Activated B cell treated with CpG ODN at 0.5 μM for 24 hours (primary cell): ENCODE measurements at regions not wholly inside any gene's neighbourhood (a gene's known extent, or its start where the extent isn't known, plus 50 kb on each side); places are given as distances from the start of the nearest gene placed in this dataset.
A peak's percentile ranks its signal among the peaks of the same experiment; 100 is the strongest.

Source experiments
- ATAC-seq: fragments of 200-7000 bp; cut with Tn5 transposase; one replicate; pipeline ENCODE4 v1.10.0; 2021; ENCODE audit warnings: low read depth, mild to moderate bottlenecking, moderate library complexity
- CTCF ChIA-PET: fragments of 350-600 bp; sonication (Branson Sonifier 250); formaldehyde crosslinking; loops from one replicate; lab custom pipeline; 2021; ENCODE audit warnings: antibody characterized with exemption; lab: Charles Lee
- POLR2A ChIA-PET: fragments of 350-600 bp; sonication (Branson Sonifier 250); formaldehyde crosslinking; loops from one replicate; lab custom pipeline; 2021; ENCODE audit warnings: antibody characterized with exemption; lab: Charles Lee
- DNase-seq: peaks from one replicate; pipeline ENCODE4 v3.0.0; 2022
- H3K27ac Mint-ChIP-seq: one replicate; pipeline ENCODE4 v1.8.0; 2020; ENCODE audit warnings: mixed read lengths
- H3K27me3 Mint-ChIP-seq: one replicate; pipeline ENCODE4 v1.8.0; 2021; ENCODE audit warnings: mixed read lengths
- H3K36me3 Mint-ChIP-seq: one replicate; pipeline ENCODE4 v1.8.0; 2021; ENCODE audit warnings: low read depth, mixed read lengths
- H3K4me1 Mint-ChIP-seq: one replicate; pipeline ENCODE4 v1.8.0; 2021; ENCODE audit warnings: mixed read lengths
- H3K4me3 Mint-ChIP-seq: one replicate; pipeline ENCODE4 v1.8.0; 2020; ENCODE audit warnings: mild to moderate bottlenecking, mixed read lengths
- H3K9me3 Mint-ChIP-seq: one replicate; pipeline ENCODE4 v1.8.0; 2020; ENCODE audit warnings: mixed read lengths
- CTCF ChIP-seq: fragments of 200-600 bp; IDR thresholded peaks from one replicate; pipeline ENCODE4 v1.8.0; 2022; ENCODE audit warnings: antibody characterized with exemption, mild to moderate bottlenecking
- intact Hi-C: fragments of 100-400 bp; cut with micrococcal nuclease; formaldehyde crosslinking; loops from one replicate; pipeline ENCODE4 v1.15.1; 2024

GRCh38 chr6:34638834-34639736 lies 57.5 kb downstream of the ILRUN start:
- Mint-ChIP-seq H3K4me1 (peaks cover 38% of the 10 kb centered on the region), H3K27me3 (no peaks in the 10 kb centered on the region), H3K27ac (peak overlapping the region; percentile 86), H3K9me3 (no peaks in the 10 kb centered on the region), H3K4me3 (peak overlapping the region; percentile 72), H3K36me3 (peaks cover 32% of the 10 kb centered on the region)
- intact Hi-C loops, result loop anchor here (1.0 to 2.0 kb wide), 3 partner anchors 34 to 118 kb away; partner anchors contain the start of genes ILRUN and SNRPC
- ATAC-seq, result peak; percentile 84
- no peak for TF ChIP-seq CTCF
- ChIA-PET POLR2A (interaction anchor here (0.6 to 4.1 kb wide), 11 partner anchors 16 to 447 kb away, joined by 3 to 21 read pairs (median 6); partner anchors contain the start of genes BLTP3A, HMGA1, ILRUN and SNRPC), CTCF (interaction anchor here (1.1 to 2.2 kb wide), 3 partner anchors 30 to 179 kb away, joined by 3 to 5 read pairs (median 4); partner anchors contain the start of gene ILRUN)
- DNase-seq, result no peak

- DNase-seq, result no peak
- H3K4me1 Mint-ChIP-seq, result peaks cover 28% of the 10 kb centered on the region
- H3K27ac Mint-ChIP-seq, result no peak overlapping the region
- no peak for TF ChIP-seq CTCF
- intact Hi-C loops, result no loop called here
- no peaks in the 10 kb centered on the region for H3K9me3 Mint-ChIP-seq
- ChIA-PET CTCF (no interaction called here), POLR2A (no interaction called here)
- ATAC-seq, result no peak
- no peaks in the 10 kb centered on the region for H3K27me3 Mint-ChIP-seq
- peaks cover 30% of the 10 kb centered on the region for H3K36me3 Mint-ChIP-seq
- H3K4me3 Mint-ChIP-seq, result no peak overlapping the region
These were observed 62.8 kb downstream of the ILRUN start for GRCh38 chr6:34633785-34634184.

- Mint-ChIP-seq H3K9me3 (no peaks in the 10 kb centered on the region), H3K4me3 (no peak overlapping the region), H3K27me3 (no peaks in the 10 kb centered on the region), H3K36me3 (peaks cover 35% of the 10 kb centered on the region), H3K4me1 (peaks cover 23% of the 10 kb centered on the region), H3K27ac (no peak overlapping the region)
- DNase-seq, result no peak
- no peak for ATAC-seq
- ChIA-PET CTCF (no interaction called here), POLR2A (no interaction called here)
- intact Hi-C loops, result no loop called here
- no peak for TF ChIP-seq CTCF
These were observed 63.3 kb downstream of the ILRUN start for GRCh38 chr6:34633256-34633655.

- no peak overlapping the region for H3K27ac Mint-ChIP-seq
- no peak overlapping the region for H3K4me3 Mint-ChIP-seq
- no peak for TF ChIP-seq CTCF
- DNase-seq, result no peak
- H3K4me1 Mint-ChIP-seq, result peaks cover 10% of the 10 kb centered on the region
- intact Hi-C loops, result no loop called here
- no peak for ATAC-seq
- no peaks in the 10 kb centered on the region for H3K9me3 Mint-ChIP-seq
- ChIA-PET CTCF (interaction anchor here (0.6 kb wide), 1 partner anchor 61 kb away, joined by 3 read pairs; no protein-coding TSS in a partner anchor), POLR2A (no interaction called here)
- H3K36me3 Mint-ChIP-seq, result peaks cover 41% of the 10 kb centered on the region
- no peaks in the 10 kb centered on the region for H3K27me3 Mint-ChIP-seq
These were observed 66.5 kb downstream of the ILRUN start for GRCh38 chr6:34630040-34630439.

- intact Hi-C loops, result no loop called here
- peaks cover 14% of the 10 kb centered on the region for H3K4me1 Mint-ChIP-seq
- POLR2A ChIA-PET, result interaction anchor here (0.7 kb wide), 1 partner anchor 1274 kb away, joined by 3 read pairs; no protein-coding TSS in a partner anchor
These were observed 69.3 kb downstream of the ILRUN start for GRCh38 chr6:34627296-34627695.

More at GRCh38 chr6:34627296-34627695, 69.3 kb downstream of the ILRUN start:
- H3K36me3 Mint-ChIP-seq, result peaks cover 35% of the 10 kb centered on the region
- no peaks in the 10 kb centered on the region for H3K27me3 Mint-ChIP-seq
- no peak for ATAC-seq
- CTCF ChIA-PET, result no interaction called here
- H3K9me3 Mint-ChIP-seq, result no peaks in the 10 kb centered on the region
- H3K4me3 Mint-ChIP-seq, result no peak overlapping the region
- H3K27ac Mint-ChIP-seq, result no peak overlapping the region
- DNase-seq, result no peak
- no peak for TF ChIP-seq CTCF
